GM21367 (cell line): ENCODE measurements at regions not wholly inside any gene's neighbourhood (a gene's known extent, or its start where the extent isn't known, plus 50 kb on each side); places are given as distances from the start of the nearest gene placed in this dataset.

ENCODE experiments used
- ATAC-seq: cut with Tn5 transposase; IDR thresholded peaks from one replicate; pipeline ENCODE4 v1.9.1; 2021; ENCODE audit not compliant: unreplicated experiment

DNA sequence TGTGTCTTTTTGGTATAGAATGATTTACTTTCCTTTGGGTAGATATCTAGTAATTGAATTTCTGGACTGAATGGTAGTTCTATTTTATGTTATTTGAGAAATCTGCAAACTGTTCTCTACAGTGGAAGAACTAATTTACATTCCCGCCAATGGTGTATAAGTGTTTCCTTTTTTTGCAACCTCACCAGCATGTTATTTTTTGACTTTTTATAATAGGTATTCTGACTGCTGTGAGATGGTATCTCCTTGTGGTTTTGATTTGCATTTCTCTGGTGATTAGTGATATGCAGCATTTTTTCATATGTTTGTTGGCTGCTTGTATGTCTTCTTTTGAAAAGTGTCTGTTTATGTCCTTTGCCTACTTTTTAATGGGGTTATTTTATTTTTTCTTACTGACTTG, 607.2 kb downstream of the OTOL1 start:
- no peak for ATAC-seq

DNA sequence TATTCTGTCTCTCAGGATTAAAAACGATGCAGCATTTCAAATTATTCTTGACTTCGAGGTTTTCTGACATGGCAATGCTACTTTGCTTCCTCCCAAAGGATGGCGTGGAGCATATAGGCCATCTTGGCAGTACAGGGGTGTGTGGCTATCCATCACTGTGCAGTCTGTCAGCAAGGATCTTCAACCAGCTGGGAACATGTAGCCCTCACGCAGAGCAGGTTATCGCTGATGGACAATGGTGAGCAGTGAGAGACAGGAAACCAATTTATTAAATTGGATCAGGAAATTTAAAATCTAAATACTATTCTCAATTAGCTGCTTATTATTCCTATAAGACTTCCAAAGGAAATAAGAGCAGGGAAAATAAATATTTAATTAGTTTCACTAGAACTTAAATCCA, 615.3 kb downstream of the OTOL1 start:
- no peak for ATAC-seq

- ATAC-seq = no peak
Observed at GRCh38 chr3:162112719-162113118, 616.1 kb downstream of the OTOL1 start.

DNA sequence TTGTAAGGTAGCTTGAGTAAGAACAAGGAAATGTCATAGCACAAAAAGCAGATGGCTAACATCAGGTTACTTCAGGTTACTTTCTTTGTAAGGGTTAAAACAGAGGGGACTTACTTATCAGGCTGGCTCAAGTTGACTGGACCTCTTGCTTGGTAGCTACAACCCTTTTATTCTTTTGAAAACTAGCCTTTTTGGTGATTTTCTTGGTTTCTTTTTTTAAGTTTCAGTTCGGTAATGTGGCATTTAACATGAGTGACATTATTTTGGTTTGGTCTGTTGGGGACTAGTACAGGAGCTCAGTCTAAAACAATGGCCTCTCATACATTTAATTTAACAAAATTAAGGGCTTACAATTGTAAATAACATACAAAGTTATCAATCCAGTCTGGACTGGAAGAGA, 621.4 kb downstream of the OTOL1 start:
- no peak for ATAC-seq

DNA sequence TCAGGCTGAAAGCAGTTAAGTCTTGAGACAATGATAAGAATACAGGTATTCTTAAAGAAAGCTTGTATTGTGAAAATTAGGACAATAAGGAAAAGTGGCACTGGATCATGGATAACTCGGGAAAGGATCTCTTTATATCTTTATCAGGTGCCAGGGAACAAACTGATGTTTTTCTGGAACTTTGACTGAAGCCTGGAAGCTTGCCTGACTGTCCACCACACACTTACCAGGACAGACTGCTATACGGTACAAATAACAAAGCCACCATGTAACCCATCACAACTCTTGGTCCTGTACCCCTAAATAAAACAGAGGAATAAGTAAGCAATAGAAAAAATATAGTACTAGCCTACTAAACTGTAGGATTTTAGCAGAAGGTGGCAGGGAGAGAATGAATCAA, 623.0 kb downstream of the OTOL1 start:
- ATAC-seq = no peak

- ATAC-seq = no peak
Observed at GRCh38 chr3:162122405-162122804, 625.8 kb downstream of the OTOL1 start.

- no peak for ATAC-seq
Observed at GRCh38 chr3:162125790-162126189, 629.2 kb downstream of the OTOL1 start.

- ATAC-seq = no peak
Observed at GRCh38 chr3:162130582-162130981, 634.0 kb downstream of the OTOL1 start.

GRCh38 chr3:162132981-162133380, 636.4 kb downstream of the OTOL1 start:
- no peak for ATAC-seq

DNA sequence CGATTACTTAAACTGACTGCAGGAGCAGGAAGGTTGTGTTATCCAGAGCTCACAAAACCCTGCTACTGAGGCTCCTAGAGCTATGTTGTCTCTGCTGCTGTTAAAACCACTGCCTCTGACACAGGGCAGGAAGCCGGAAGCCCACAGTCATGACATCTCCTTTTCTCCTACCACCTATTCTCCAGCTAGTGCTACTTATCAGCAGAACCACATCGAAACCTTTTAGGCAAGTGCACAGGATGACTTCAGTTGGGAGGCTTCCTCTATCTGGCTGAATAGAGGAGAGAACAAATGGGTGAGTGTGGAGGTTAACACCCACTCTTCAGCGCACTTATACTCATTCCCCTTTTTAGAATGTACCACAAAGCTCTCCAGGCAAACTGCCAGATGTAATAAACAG, 638.0 kb downstream of the OTOL1 start:
- no peak for ATAC-seq

- ATAC-seq = no peak
Observed at GRCh38 chr3:162136136-162136535, 639.5 kb downstream of the OTOL1 start.

DNA sequence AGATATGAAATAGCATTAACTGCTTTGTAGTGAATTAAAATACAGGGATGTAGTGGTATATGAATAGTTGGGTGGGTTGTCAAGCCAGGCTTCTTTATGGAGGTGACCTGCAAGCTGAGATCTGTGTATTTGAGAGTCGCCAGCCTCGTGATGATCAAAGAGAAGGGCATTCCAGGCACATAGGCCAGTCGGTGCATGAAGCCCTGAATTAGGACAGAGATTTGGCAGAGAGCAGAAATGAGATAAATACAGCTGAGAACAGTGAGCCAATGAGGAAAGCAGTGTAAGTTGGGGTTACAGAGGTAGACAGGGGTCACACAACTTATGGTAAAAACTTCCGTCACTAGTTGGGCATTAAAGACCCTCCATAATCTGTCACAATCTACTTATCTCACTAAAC, 641.9 kb downstream of the OTOL1 start:
- ATAC-seq = no peak

- ATAC-seq = no peak
Observed at GRCh38 chr3:162139841-162140240, 643.2 kb downstream of the OTOL1 start.

GRCh38 chr3:162141272-162141791, 644.7 kb downstream of the OTOL1 start:
- no peak for ATAC-seq

DNA sequence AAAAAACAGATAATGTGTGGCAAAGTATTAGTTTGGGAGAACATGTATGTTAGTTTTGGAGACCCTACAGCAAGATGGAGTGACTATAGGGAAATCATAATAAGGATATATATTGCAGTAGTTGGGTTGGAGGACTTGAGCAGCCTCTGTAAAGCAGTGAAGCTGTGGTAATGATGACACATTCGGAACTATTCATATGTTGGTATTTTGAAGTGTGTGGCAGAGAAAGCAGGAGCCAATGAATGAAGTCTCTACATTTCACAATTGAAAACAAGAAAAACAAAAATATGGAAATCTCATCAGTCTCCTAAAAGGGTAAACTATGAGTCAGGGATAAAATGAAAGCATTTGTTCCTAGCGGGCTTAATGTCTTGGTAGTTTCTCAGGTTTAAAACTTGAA, 645.9 kb downstream of the OTOL1 start:
- no peak for ATAC-seq

- no peak for ATAC-seq
Observed at GRCh38 chr3:162143180-162143579, 646.6 kb downstream of the OTOL1 start.

DNA sequence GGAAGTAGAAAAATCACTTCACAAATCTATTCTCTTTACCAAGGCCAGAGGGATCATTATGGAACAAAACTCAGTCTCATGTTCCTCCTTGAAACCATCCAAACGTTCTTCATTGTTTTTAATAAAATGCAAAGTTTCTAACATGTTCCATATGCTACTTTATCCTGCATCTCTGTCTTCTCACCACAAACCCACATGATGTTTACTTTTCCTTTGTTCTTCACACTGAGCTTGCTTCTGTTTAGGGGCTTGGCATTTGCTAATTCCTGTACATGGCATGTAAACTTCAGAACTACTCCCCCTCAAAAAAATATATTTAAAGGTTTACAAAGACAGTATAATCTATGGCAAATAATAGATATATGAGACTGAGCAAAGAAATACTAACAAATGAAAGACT, 651.4 kb downstream of the OTOL1 start:
- ATAC-seq = no peak

GRCh38 chr3:162150790-162151189, 654.2 kb downstream of the OTOL1 start:
- ATAC-seq = no peak

GRCh38 chr3:162152636-162153035, 656.0 kb downstream of the OTOL1 start:
- ATAC-seq = no peak

DNA sequence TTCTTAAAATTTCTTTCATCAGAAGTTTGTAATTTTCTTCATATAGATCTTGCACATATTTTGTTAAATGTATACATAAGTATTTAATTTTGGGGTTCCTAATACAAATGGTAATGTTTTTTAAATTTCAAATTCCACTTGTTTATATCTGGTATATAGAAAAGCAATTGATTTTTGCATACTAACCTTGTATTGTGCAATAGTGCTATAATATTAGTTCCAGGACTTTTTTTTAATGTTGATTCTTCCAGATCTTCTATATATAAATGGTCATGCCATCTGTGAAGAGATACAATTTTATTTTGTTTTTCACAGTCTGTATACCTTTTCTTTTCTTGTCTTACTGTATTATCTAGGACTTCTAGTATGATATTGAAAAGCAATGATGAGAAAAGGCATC, 665.0 kb downstream of the OTOL1 start:
- no peak for ATAC-seq

GRCh38 chr3:162165346-162165745, 668.7 kb downstream of the OTOL1 start:
- ATAC-seq = no peak

DNA sequence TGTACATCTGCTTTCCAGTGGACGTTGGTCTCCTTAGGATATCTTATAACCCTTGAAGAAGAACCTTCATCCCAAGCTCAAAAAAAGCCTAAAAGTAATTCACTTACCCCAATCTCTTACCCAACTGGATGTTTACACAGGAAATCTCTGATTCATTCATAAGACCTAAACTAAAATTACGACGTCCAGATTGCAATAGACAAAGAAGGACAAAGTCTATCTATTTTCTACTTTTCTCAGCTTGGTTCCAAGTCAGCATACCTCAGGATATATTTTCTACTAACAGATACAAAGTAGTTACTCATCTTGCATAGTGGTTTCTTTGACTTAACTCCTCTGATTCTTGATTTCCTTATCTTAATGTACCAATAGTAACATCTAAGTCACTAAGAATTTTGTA, 669.9 kb downstream of the OTOL1 start:
- no peak for ATAC-seq

DNA sequence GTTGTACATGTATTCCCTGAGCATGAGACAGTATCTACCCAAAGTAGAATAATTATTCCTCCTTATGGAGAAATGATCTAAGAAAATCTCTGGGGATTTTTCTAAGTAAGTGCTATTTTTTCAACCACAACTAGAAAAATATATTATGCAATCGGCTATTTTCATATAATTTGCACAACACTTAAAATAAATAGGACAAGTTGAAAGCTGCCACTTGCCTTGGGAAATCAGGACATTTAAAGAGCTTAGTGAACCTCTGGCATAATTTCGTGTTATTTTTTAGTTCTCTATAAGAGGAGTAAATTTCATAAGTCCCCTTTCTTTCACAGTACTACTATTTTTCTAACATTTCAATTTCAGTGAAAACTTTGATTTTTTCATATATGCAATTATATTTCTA, 672.1 kb downstream of the OTOL1 start:
- no peak for ATAC-seq

DNA sequence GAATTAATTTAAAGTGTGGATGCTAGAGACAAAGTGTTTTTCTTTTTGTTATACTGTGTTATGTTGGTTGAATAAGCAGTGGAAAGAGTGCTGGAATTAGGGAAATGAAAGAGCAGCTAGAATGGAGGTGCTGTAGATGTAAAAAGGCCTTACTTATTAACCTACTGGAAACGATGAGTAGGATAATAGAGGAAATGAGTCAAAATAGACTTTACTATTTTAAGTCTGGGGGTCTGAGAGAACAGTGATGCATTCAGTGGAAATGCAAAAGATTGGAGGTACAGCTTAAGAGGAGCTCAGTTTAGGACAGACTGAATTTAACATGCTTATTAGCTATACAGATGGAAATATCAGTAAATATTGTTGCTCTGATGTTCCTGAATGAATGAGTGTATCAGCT, 674.0 kb downstream of the OTOL1 start:
- ATAC-seq = no peak
